HuH-7.5 (cell line): ENCODE measurements at regions not wholly inside any gene's neighbourhood (a gene's known extent, or its start where the extent isn't known, plus 50 kb on each side); places are given as distances from the start of the nearest gene placed in this dataset.

ENCODE experiments used
- DNase-seq: peaks from one replicate; pipeline ENCODE4 v3.0.0; 2011; ENCODE audit warnings: low spot score

DNA sequence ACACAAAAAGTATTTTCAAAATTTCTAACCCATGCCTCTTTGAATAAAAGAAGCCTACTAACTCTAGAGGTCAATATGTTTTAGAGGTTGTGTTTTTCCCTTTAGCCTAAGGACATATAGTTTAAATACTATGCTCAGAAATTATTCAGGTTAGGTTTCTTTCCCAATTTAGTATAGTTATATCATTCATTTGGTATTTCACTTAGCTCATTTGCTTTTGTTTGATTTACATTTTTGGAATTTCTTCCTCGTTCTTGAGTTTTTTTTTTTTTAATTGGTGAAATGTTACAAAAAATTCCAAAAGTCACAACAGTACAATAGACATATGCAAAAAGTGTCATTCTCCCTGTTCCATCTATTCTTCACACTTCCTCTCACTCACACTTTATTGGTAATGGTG is 371.3 kb upstream of the TNP1 start:
- DNase-seq = no peak

DNA sequence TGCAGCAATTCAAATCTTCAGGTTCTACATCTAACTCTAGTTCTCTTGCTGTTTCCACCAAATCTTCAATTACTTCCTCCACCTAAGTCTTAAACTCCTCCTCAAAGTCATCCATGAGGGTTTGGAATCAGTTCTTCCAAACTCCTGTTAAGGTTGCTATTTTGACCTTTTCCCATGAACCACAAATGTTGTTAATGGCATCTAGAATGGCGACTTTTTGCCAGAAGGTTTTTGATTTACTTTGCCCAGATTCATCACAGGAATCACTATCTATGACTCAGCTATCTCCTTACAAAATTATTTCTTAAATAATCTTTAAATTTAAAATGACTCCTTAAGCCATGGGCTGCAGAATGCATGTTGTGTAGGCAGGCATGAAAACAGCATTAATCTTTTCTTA is 368.9 kb upstream of the TNP1 start:
- no peak for DNase-seq

DNA sequence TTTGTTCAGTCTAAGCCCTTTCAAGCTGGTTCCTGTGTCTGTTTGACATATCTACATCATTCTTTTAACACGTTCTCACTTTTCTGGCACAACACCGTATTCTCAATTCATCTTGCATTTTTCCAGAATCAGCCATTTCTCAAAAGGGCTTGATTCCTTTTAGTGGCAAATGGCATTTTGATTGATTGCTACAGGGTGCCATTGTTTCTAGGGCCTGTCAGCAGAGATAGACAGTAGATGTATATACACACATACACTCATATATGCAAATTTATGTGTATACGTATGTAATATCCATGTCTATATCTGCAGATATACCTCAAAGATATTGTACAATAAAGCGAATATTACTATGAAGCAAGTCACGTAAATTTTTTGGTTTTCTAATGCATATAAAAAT is 367.9 kb upstream of the TNP1 start:
- DNase-seq = no peak

DNA sequence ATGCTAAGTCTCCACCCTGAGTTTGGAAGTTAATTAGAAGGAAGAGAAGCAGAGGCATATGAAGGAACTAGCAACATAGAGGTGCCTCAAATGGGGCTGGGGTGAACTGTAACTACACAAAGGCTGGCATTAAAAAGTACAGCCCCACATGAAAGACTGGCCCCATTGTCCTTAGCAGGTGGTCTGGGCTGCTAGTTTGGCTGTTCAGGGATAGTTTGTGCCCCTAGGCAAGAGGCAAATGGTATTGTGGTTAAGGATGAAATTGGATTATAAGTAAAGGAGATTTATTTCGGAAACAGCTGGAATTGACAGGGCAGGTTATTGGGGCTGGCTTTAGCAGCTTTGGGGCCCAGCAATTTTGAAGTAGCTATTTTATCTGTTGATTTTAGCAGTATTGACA is 365.7 kb upstream of the TNP1 start:
- DNase-seq = no peak

DNA sequence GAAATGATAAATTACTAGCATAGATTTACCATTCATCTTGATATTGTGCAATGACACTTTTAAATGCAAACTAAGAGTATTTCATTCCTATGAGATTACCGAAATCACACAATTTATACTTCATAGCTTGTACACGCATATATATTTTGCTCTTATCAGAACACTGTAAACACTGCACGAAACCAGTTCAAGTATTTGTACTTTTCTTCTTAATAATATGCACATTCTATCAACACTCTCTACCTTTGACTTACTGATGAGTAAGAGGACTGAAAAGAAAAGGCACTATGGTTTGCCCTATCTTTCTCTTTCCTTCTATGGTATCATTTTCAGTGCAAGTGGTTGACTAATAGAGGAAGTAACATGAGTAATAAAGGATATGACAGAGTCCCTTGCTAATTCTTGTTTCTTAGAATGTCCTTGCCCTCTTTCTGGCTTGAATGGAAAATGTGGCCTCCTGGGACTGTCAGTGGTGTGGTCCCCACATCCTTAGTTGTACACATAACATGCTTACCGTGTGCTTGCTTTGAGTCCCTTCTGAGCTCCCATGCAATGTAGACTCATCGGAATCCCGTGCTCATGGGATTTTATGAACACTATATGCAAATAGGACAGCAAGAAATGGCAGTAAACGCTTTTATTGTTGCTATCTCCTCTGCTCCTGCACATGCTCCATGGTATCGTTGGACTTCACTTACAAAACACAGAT is 363.5 kb upstream of the TNP1 start:
- no peak for DNase-seq

DNA sequence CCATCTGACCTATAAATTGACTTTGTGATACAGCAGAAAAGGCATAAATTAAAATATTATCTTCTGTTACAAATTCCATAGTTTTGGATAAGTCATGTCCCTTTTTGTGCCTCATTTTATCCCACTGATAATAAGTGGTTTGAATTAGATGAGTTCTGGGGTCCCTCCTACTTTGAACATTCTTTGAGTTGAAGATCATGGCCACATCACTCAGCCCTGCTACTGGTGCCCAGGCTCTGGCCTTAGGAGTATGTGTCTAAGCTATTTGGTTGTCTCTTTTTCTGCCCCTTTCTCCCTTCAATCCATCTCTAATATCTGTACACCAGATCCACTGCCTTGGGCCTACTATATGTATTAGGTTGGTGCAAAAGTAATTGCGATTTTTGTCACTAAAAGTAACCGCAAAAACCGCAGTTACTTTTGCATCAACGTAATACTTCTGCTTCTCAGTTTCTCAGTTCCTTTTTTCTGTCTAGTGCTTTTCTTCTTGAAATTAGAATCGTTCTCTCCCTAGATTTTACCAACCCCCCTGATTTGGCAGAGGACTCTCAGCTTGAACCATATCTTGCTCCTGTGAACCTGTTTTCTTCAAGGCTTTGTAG is 362.5 kb upstream of the TNP1 start:
- no peak for DNase-seq

DNA sequence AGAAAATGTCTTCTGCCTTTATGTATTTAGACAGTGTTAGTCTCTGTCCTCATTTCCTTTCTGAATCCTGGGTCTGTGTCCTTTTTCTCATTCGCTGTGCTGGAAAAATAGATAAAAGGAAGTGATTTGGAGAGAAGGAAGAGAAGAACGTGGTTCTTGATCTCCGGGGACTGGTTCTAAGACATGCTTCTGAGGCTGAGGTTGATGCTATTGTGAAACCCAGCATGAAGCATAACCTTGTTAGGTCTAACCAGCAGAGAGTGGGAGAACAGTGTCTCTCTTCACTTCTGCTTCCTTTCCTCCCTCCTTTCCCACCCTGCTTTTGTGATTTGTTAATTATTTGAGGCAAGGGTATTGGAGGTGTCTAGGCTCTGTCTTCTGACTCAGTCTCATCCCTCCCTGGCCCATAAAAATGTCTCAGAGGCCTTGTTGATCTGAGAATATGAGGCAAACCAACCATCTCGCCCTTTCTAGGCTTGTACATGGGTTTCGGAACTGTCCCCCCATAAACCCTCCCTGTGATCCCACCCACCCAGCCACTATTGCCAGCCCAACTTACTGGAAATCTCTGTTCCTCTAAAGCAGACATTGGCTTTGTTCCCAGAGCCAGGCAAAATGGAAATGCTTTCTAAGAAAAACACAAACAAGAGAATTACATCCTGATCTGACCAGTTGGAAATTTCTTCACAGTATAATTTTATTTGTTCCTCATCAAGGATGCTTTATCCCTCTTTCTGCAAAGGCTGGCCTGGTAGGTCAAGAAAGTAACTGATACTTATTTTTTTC is 360.6 kb upstream of the TNP1 start:
- no peak for DNase-seq

DNA sequence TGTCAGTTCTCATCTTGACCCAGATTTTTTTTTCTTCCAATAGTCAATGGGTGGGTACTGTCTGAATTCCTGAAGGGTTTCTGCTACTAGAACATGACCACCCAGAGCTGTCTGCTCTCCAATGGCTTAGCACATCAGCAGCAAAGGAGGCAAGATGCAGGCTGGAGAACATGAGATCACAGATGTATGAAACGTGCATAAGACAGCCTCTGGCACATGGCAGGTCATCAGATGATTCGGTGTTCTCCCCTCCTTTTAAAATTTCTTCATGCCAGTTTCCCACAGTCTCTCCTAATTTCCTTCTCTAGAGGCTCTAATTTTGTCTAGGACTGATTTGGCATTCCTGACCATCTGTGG is 359.3 kb upstream of the TNP1 start:
- DNase-seq = no peak

DNA sequence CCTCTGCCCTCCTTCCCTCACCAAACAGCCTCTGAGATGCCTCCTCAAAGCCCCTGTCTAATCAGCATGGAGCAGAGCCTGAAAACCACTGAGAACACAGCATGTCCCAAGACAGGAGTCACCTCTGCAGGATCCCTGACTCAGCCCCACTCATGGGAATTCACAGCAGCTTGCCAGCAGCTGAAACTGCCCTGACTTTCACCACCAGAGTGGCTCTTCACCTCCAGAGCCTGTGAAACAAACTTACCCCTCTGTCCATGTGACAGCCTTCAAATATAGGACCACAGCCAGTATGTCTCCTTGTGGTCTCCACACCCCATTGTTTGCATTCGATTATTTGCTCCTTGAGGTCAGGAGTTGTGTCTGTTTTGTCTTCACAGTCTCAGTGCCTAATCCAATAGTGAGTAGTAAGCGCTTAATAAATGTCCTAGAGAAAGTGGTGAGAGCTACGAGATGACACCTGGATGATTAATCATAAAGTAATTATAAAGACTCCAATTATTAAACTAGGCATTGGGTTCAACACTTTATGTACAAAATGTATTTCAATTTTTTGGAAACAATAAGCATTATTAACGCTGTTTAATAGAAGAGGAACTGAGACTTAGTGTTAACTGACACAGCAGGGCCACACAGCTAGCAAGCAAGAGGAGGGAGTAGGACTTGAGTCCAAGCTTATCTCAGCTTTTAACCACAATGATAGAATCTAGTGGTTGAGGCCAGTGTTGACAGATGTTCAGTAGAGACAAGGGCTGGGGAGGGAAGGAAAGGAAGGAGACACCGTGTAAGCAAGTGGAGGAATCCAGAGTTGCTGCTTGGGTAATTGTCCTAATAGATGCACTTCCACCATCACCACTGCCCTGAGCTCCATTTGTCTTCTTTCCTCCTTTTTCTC is 358.7 kb upstream of the TNP1 start:
- DNase-seq = no peak

DNA sequence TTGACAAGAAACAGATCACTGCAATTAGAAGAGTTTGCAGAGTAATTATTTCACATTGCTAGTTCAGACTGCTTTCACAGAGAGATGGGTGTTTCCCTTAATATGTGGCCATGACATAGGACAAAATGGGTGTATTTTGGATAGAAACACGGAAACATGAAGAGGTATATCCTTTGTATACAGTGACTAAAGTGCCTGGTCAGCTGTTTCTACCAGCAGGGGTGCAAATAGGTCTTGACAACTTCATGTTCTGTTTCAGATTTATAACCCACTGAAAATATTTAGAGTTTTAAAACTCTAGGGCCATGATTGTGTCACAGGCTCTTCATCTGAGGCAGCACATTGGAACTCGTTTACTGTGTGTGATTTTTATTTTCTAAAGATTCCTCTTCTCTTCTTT is 357.1 kb upstream of the TNP1 start:
- DNase-seq = no peak

DNA sequence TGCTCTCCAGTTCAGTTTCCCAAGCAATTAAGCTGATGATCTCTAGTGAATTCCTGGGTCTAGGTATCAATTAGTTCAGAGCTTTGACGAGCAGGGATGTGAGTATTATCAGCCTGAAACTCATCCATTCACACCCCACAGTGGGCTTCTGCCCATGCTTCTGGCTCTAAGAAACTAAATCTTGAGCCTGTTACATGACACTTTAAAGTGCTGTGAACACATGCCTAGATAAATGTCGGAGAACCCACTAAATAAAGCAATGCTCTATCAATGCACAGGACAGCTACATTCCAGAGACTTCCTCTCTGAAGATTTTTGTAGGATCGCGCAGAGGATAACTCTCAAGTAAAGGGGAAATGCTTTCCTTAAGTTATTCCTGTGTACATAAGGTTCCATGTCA is 356.5 kb upstream of the TNP1 start:
- no peak for DNase-seq

DNA sequence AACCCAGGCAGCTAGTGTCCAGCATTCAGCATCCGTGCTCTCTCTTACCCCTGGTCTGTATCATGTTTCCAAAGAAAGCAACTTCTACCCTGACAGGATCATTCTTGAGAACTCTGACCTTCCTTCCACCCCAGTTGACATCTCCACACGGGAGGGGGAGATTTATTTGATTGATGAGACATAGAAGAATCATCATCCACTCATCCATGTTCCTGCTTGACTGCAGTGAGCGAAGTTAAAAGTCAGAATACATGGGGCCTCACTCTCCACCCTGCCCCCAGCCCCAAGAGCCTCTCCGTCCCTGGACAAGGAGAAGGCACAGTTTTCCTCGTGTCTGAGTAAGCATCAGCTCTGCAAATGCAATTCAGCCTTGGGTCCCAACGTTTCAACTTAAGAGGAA is 356.0 kb upstream of the TNP1 start:
- DNase-seq = no peak

DNA sequence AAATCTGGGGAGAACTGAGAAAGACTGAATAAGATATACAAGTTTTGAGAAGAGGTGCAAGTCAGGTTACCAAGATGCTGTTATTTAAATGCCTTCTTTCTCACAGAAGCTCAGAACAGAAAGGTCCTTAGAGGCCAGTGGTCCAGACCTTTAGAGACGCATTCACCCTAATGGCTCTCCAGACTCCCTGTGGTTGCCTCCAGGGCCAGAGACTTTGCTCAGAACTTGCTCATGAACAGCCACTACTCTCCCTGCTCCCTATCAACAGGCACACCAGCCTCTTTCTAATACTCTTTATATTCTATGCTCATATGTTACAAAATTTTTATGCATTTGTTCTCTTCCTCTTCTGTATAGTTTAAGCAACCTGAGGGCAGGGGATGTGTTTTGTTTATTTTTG is 349.0 kb upstream of the TNP1 start:
- no peak for DNase-seq

DNA sequence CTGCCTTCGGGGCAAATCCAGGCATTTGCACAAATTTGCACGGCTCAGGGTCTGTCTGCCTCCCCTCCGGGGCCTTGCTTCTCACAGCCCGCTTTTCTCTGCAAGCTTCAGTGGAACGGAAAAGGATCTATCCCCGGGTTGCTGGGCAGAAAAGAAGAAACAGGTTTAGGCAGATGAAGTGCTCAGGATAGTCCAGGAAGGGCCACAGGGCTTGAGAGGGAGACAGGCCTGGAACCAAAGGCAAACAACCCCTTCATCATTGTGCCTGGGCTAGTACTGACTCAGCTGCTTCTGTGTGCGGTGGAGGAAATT is 347.8 kb upstream of the TNP1 start:
- no peak for DNase-seq

DNA sequence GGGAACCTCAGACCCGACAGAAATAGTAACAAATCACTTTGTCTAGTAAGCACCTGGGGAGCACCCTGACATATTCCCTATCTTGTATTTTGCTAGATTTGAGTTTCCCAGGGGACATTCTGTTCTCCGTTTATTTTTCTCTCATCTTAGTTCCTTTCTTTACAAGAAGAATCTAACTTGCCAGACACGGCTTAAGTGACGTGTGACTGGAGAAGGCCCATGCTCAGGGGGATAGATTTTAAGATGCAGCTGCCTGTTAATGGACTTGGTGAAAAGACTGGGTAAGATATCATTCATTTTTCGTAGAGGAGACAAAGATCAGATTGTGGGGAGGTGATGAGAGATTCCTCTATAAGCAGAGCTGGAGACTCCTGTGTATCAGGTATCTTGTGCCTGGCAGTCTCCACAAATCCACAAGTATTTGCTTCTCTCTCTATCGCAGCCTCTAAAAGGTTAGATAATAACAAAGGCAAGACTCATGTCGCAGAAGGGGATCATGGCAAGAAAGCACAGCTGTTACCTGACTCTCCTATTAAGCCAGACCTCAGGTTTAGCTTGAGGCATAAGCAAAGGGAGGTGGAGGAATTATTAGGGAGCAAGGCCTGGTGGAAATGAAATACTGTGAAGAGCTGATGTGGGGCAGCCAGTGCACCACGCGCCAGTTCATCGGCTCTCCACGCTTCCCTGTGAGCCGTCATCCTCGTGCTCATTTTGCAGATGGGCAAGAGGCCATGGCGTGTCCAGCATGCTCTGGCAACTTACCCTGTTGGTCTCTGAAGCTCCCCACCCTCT is 347.2 kb upstream of the TNP1 start:
- DNase-seq = no peak

DNA sequence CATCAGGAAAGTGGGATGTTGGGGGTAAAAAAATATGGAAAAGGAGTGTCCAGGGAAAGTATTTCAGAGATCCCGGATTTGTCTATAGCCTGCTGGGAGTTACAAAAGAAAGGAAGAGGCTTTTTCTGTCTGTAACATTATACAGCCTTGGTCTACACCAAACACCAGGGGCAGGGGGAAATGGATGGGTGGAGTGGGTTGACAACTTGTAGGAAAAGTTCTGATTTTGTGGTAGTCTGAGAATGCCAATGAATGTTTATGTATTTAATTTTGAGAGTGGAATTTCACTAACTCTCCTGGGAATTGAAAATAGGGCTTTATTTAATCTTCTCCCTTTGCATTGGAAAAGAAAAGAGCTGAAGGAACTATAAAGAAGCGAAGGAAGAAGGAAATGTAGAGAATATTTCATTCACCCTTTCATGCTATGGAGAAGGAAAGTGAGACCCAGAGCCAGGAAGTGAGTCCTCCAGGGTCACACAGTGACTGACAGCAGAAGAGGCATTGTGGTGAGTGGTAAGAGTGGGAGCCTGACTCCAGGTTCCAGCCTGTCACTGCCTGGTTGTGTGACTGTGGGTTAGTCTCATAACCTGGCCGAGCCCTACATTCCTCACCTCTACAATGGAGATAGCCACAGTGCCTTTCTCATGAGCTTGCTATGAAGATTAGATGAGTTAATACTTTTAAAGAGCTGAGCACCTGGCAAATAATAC is 346.3 kb upstream of the TNP1 start:
- DNase-seq = no peak

DNA sequence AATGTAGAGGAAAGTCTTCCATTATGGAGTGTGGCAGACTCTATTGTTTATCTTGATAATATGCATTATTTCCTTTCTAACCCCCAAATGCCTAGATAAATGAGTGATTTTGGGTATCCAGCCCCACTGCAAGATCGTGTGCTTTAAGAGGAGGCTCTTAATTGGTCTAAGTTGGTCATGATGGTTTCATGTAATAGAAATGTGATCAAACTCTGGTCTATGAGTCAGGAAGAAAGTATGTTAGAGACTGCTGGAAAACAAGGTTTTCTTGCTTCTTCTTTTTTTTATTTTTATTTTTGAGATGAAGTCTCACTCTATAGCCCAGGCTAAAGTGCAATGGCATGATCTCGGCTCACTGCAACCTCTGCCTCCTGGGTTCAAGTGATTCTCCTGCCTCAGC is 344.5 kb upstream of the TNP1 start:
- no peak for DNase-seq

DNA sequence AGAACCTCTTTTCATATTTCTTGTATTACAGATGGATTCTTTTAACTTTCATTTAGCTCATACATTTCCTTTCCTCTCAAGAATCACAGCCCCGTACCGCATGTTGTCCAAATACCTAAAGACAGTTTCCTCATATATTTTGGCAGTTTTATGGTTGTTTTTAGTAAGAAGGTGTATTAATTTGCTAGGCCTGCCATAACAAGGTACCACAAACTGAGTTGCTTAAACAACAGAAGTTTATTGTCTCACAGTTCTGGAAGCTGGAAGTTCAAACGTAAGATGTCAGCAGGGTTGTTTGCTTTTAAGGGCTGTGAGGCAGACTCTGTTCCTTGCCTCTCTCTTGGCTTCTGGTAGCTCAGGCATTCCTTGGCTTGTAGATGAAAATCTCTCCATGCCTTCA is 343.2 kb upstream of the TNP1 start:
- no peak for DNase-seq

DNA sequence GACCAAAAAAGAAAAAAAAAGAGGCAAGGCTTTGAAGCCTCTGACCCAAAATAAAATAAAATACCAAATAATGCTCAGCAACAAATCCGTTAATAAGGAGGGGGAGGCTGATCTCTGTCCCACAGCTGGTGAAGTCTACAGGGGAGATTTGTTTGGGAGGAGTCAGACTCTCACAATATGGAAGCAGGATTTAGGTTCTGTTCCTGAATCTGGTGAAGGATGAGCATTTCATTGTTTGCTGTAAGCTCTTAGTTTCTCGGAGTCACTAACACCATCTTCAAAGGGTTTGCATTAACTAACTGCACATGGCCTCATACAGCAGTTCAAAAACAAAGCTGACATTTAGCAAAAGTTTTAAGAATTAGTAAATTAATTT is 339.4 kb upstream of the TNP1 start:
- DNase-seq = no peak

DNA sequence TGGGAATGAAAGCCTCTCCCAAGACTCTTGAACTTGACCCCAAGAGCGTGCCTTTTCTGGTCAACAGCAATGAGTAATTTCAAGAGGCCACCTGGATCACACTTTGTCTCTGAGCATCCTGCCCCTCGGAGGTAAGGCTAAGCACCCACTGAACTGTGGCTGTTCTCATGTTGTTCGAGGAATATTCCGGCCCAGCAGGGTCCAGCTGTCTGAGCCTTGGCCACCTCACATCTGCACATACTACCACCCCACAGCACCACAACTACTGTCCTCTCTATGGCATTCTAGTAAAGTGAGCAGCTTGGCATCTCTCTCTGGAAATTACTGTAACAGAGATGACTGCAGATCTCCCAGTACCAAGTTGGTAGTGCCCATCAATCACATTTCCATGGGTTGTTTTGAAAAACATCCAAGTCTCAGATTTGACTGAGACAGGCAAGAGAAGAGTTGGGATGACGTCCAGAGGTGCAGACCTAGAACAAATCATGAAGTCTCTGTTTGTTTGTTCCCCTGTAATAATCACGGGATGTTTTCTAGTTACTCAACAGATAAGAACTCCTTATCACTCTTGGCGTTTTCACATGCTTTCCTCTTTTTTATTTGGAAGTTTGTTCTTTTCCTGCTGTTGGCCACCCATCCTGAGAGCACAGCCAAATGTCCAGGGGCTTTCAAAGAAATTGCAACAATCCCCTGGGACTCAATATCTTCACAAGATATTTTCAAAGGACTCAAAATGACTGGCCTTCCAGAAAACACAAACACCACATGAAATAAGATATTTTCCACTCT is 336.0 kb upstream of the TNP1 start:
- no peak for DNase-seq

DNA sequence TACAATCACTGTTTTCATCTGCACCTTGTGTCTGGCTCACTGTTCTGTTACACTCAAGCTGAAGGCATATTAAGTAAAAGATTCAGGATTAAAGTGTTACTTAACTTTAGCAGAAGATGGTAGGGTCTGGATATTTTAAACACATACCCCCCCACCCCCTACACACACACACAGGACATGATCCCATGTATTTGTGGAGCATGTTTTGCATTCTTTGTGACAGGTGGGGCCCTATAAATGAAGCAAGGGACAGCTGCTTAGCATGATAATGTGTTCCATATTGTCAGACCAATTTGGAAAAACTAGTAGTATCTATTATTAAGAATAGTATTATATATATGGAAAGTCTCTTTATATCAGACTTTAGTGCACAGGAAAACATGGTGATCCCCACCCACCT is 335.2 kb upstream of the TNP1 start:
- DNase-seq = no peak
